ENCODE measurements at regions not wholly inside any gene's neighbourhood (a gene's known extent, or its start where the extent isn't known, plus 50 kb on each side); places are given as distances from the start of the nearest gene placed in this dataset.

- TF ChIP-seq RAD21 (IDR thresholded peaks at IDR 0.05; ENCODE audit: low read depth) (no peak), EGR1 (IDR thresholded peaks at IDR 0.05) (no peak), FOXM1 (IDR thresholded peaks at IDR 0.05; ENCODE audit: borderline replicate concordance, low read depth) (no peak), TEAD4 (IDR thresholded peaks at IDR 0.05) (no peak), YY1 (IDR thresholded peaks at IDR 0.05; ENCODE audit: low read depth) (no peak), ZBTB7A (IDR thresholded peaks at IDR 0.05; ENCODE audit: low read depth) (no peak), CREB1 (IDR thresholded peaks at IDR 0.05; ENCODE audit: low read depth) (no peak), TAF1 (IDR thresholded peaks at IDR 0.05; ENCODE audit: low read depth) (no peak), EP300 (IDR thresholded peaks at IDR 0.05; ENCODE audit: borderline replicate concordance) (no peak), NFIC (IDR thresholded peaks at IDR 0.05) (no peak)
- TF ChIP-seq, protein P1, sequence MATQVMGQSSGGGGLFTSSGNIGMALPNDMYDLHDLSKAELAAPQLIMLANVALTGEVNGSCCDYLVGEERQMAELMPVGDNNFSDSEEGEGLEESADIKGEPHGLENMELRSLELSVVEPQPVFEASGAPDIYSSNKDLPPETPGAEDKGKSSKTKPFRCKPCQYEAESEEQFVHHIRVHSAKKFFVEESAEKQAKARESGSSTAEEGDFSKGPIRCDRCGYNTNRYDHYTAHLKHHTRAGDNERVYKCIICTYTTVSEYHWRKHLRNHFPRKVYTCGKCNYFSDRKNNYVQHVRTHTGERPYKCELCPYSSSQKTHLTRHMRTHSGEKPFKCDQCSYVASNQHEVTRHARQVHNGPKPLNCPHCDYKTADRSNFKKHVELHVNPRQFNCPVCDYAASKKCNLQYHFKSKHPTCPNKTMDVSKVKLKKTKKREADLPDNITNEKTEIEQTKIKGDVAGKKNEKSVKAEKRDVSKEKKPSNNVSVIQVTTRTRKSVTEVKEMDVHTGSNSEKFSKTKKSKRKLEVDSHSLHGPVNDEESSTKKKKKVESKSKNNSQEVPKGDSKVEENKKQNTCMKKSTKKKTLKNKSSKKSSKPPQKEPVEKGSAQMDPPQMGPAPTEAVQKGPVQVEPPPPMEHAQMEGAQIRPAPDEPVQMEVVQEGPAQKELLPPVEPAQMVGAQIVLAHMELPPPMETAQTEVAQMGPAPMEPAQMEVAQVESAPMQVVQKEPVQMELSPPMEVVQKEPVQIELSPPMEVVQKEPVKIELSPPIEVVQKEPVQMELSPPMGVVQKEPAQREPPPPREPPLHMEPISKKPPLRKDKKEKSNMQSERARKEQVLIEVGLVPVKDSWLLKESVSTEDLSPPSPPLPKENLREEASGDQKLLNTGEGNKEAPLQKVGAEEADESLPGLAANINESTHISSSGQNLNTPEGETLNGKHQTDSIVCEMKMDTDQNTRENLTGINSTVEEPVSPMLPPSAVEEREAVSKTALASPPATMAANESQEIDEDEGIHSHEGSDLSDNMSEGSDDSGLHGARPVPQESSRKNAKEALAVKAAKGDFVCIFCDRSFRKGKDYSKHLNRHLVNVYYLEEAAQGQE (IDR thresholded peaks at IDR 0.05; ENCODE audit: low read depth) = no peak
- TF ChIP-seq, protein P2, sequence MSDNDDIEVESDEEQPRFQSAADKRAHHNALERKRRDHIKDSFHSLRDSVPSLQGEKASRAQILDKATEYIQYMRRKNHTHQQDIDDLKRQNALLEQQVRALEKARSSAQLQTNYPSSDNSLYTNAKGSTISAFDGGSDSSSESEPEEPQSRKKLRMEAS (IDR thresholded peaks at IDR 0.05) = no peak
Observed at GRCh38 chr21:19683492-19683891, 1279.9 kb upstream of the TMPRSS15 start.
